ENCODE measurements at regions not wholly inside any gene's neighbourhood (a gene's known extent, or its start where the extent isn't known, plus 50 kb on each side); places are given as distances from the start of the nearest gene placed in this dataset.

GRCh38 chr3:70488816-70489215 is 176.4 kb upstream of the MDFIC2 start:
- TF ChIP-seq REST (IDR thresholded peaks at IDR 0.05; ENCODE audit: low read depth) (no peak), USF1 (IDR thresholded peaks at IDR 0.05) (no peak), TEAD4 (IDR thresholded peaks at IDR 0.05) (no peak), CEBPB (IDR thresholded peaks at IDR 0.05) (no peak), NFIC (IDR thresholded peaks at IDR 0.05) (no peak), CREB1 (IDR thresholded peaks at IDR 0.05; ENCODE audit: low read depth) (no peak), EGR1 (IDR thresholded peaks at IDR 0.05) (no peak), EP300 (IDR thresholded peaks at IDR 0.05; ENCODE audit: borderline replicate concordance) (no peak), RAD21 (IDR thresholded peaks at IDR 0.05; ENCODE audit: low read depth) (no peak), TAF1 (IDR thresholded peaks at IDR 0.05; ENCODE audit: low read depth) (no peak), FOXM1 (IDR thresholded peaks at IDR 0.05; ENCODE audit: borderline replicate concordance, low read depth) (no peak), YY1 (IDR thresholded peaks at IDR 0.05; ENCODE audit: low read depth) (no peak), MAX (IDR thresholded peaks at IDR 0.05) (no peak)
